Lung (tissue), 11 donors: ENCODE measurements at regions not wholly inside any gene's neighbourhood (a gene's known extent, or its start where the extent isn't known, plus 50 kb on each side); places are given as distances from the start of the nearest gene placed in this dataset.

Source experiments
- ATAC-seq: fragments of 200-7000 bp; cut with Tn5 transposase; one replicate; pipeline ENCODE4 v1.9.1; 2020; ENCODE audit warnings: moderate number of reproducible peaks; ENCODE audit not compliant: insufficient read depth, low FRiP score
- DNase-seq, 3 donors: peaks; one replicate each; pipeline ENCODE4 v3.0.0-alpha.2; 2013 to 2017
- H3K27ac ChIP-seq, 2 donors: one replicate each; pipeline ENCODE4 v1.5.1; 2013; ENCODE audit warnings: mild to moderate bottlenecking in 2 of 2, moderate library complexity in 2 of 2, control low read depth in 1 of 2, inconsistent platforms in 1 of 2, low read depth in 1 of 2, low read length in 1 of 2
- H3K27me3 ChIP-seq, 3 donors: one replicate each; pipeline ENCODE4 v1.5.1; 2013; ENCODE audit warnings: low read length in 2 of 3; ENCODE audit not compliant: control insufficient read depth in 3 of 3, insufficient read depth in 3 of 3
- H3K36me3 ChIP-seq, 4 donors: one replicate each; pipeline ENCODE4 v1.5.1; 2013; ENCODE audit warnings: low read length in 4 of 4, mild to moderate bottlenecking in 1 of 4, moderate library complexity in 1 of 4; ENCODE audit not compliant: control insufficient read depth in 4 of 4, insufficient read depth in 4 of 4
- H3K4me1 ChIP-seq, 5 donors: one replicate each; pipeline ENCODE4 v1.5.1; 2013; ENCODE audit warnings: low read length in 5 of 5, mild to moderate bottlenecking in 2 of 5, moderate library complexity in 1 of 5; ENCODE audit not compliant: control insufficient read depth in 5 of 5, insufficient read depth in 5 of 5
- H3K4me3 ChIP-seq: one replicate; pipeline ENCODE4 v1.5.1; 2013; ENCODE audit warnings: mild to moderate bottlenecking, control low read depth, moderate library complexity
- H3K9ac ChIP-seq, 2 donors: one replicate each; pipeline ENCODE4 v1.5.1; 2013; ENCODE audit warnings: low read length in 2 of 2, control low read depth in 1 of 2; ENCODE audit not compliant: insufficient read depth in 1 of 2
- H3K9me3 ChIP-seq, 4 donors: one replicate each; pipeline ENCODE4 v1.5.1; 2013; ENCODE audit warnings: low read length in 3 of 4, mild to moderate bottlenecking in 1 of 4, moderate library complexity in 1 of 4; ENCODE audit not compliant: control insufficient read depth in 4 of 4, insufficient read depth in 3 of 4
- CTCF ChIP-seq: IDR thresholded peaks from 2 replicates; pipeline ENCODE4 v1.5.1; 2012; ENCODE audit warnings: mild to moderate bottlenecking; ENCODE audit errors: control extremely low read depth, extremely low read depth
- WGBS, 2 donors: extraction: QIAGEN DNeasy Blood & Tissue Kit; methylation state at CpG; one replicate each; pipeline ENCODE4 v1.1.7; 2013; 5-methylcytosine and 5-hydroxymethylcytosine counted together
- donor health status: control.
- donor health status: control.
- donor health status: Bipolar disorder and iron deficiency.
- donor health status: healthy.
- donor health status: DM: yes; HTN: yes; CAD: no.

GRCh38 chr4:23332313-23332712 is 557.5 kb downstream of the PPARGC1A start:
- no peaks in the 10 kb centered on the region for H3K9me3 ChIP-seq
- no peak overlapping the region for H3K4me3 ChIP-seq
- H3K4me1 ChIP-seq = peaks cover 0 to 5% (median 0%) of the 10 kb centered on the region in 5 donors
- ATAC-seq = no peak
- H3K9ac ChIP-seq = no peak overlapping the region
- H3K27me3 ChIP-seq = no peaks in the 10 kb centered on the region
- DNase-seq = no peak
- TF ChIP-seq CTCF = no peak
- no peaks in the 10 kb centered on the region for H3K36me3 ChIP-seq
- 76 to 79% methylated on average over 2 of the region's 2 CpGs for WGBS, 2 donors
- H3K27ac ChIP-seq = no peak overlapping the region

GRCh38 chr4:23327120-23327519 is 562.7 kb downstream of the PPARGC1A start:
- no peak overlapping the region for H3K27ac ChIP-seq
- no peak overlapping the region for H3K9ac ChIP-seq
- H3K4me3 ChIP-seq = no peak overlapping the region
- H3K9me3 ChIP-seq = no peaks in the 10 kb centered on the region
- DNase-seq (no peak), ATAC-seq (no peak)
- TF ChIP-seq CTCF = no peak
- WGBS, 2 donors = 77 to 98% methylated on average over 1 of the region's 1 CpG
- H3K4me1 ChIP-seq = peaks cover 0 to 11% (median 0%) of the 10 kb centered on the region in 5 donors
- H3K27me3 ChIP-seq = no peaks in the 10 kb centered on the region
- H3K36me3 ChIP-seq = no peaks in the 10 kb centered on the region

- Histone ChIP-seq H3K36me3 (no peaks in the 10 kb centered on the region), H3K4me3 (no peak overlapping the region), H3K4me1 (peaks cover 0 to 30% (median 0%) of the 10 kb centered on the region in 5 donors), H3K27me3 (no peaks in the 10 kb centered on the region), H3K9ac (no peak overlapping the region), H3K27ac (no peak overlapping the region), H3K9me3 (no peaks in the 10 kb centered on the region)
- TF ChIP-seq CTCF = no peak
- ATAC-seq (no peak), DNase-seq (no peak)
- WGBS, 2 donors = 27 to 59% methylated on average over 3 of the region's 3 CpGs
Measured at GRCh38 chr4:23324021-23324690, 565.7 kb downstream of the PPARGC1A start.

GRCh38 chr4:23323436-23323835 is 566.4 kb downstream of the PPARGC1A start:
- no peak for ATAC-seq
- H3K27me3 ChIP-seq = no peaks in the 10 kb centered on the region
- TF ChIP-seq CTCF = no peak
- H3K9me3 ChIP-seq = no peaks in the 10 kb centered on the region
- H3K9ac ChIP-seq = no peak overlapping the region
- H3K36me3 ChIP-seq = no peaks in the 10 kb centered on the region
- H3K27ac ChIP-seq = no peak overlapping the region
- DNase-seq = no peak
- peaks cover 0 to 34% (median 0%) of the 10 kb centered on the region in 5 donors for H3K4me1 ChIP-seq
- WGBS, 2 donors = 96 to 97% methylated on average over 1 of the region's 1 CpG
- H3K4me3 ChIP-seq = no peak overlapping the region
